Heart left ventricle (tissue), 16 donors: ENCODE measurements at regions not wholly inside any gene's neighbourhood (a gene's known extent, or its start where the extent isn't known, plus 50 kb on each side); places are given as distances from the start of the nearest gene placed in this dataset.

Experiments used
- ATAC-seq, 4 donors: fragments of 200-7000 bp; cut with Tn5 transposase; one replicate each; pipeline ENCODE4 v1.9.1; 2020 to 2022; ENCODE audit warnings: moderate library complexity in 4 of 4, mild to moderate bottlenecking in 3 of 4, moderate number of reproducible peaks in 1 of 4
- DNase-seq, 5 donors: peaks; one replicate each; pipeline ENCODE4 v3.0.0-alpha.2; 2020
- H3K27ac ChIP-seq, 12 donors: fragments of 200-600 bp; sonication (generic) in 4 of 12; one replicate each; pipeline versions ENCODE4 v1.5.0 to v1.8.0; 2016 to 2022; ENCODE audit warnings: mild to moderate bottlenecking in 2 of 12
- H3K27me3 ChIP-seq, 9 donors: fragments of 200-600 bp; sonication (generic) in 2 of 9; one replicate each; pipeline versions ENCODE4 v1.5.1 to v1.8.0; 2016 to 2022; ENCODE audit warnings: mild to moderate bottlenecking in 3 of 9
- H3K36me3 ChIP-seq, 9 donors: fragments of 200-600 bp; sonication (generic) in 2 of 9; one replicate each; pipeline versions ENCODE4 v1.5.0 to v1.8.0; 2018 to 2022; ENCODE audit warnings: mild to moderate bottlenecking in 2 of 9
- H3K4me1 ChIP-seq, 12 donors: fragments of 200-600 bp; sonication (generic) in 4 of 12; one replicate each; pipeline versions ENCODE4 v1.5.0 to v1.8.0; 2016 to 2022; ENCODE audit warnings: mild to moderate bottlenecking in 3 of 12
- H3K4me3 ChIP-seq, 12 donors: fragments of 200-600 bp; sonication (generic) in 4 of 12; one replicate each; pipeline versions ENCODE4 v1.5.0 to v1.8.0; 2017 to 2022; ENCODE audit warnings: mild to moderate bottlenecking in 9 of 12, moderate library complexity in 4 of 12
- H3K9me3 ChIP-seq, 12 donors: fragments of 200-600 bp; sonication (generic) in 4 of 12; one replicate each; pipeline versions ENCODE4 v1.5.0 to v1.8.0; 2016 to 2022; ENCODE audit warnings: mild to moderate bottlenecking in 1 of 12
- CTCF ChIP-seq, 12 donors: fragments of 200-600 bp; sonication (generic) in 4 of 12; IDR thresholded peaks; one replicate each; pipeline versions ENCODE4 v1.5.0 to v1.8.0; 2018 to 2022; ENCODE audit warnings: antibody characterized with exemption in 12 of 12, mild to moderate bottlenecking in 5 of 12
- POLR2A ChIP-seq, 2 donors: fragments of 450-650 bp; IDR thresholded peaks; one replicate each; pipeline ENCODE4 v1.6.1; 2017; ENCODE audit warnings: antibody characterized with exemption in 2 of 2, mild to moderate bottlenecking in 2 of 2, moderate library complexity in 2 of 2
- WGBS, 4 donors: extraction: QIAGEN DNeasy Blood & Tissue Kit in 2 of 4; methylation state at CpG; one replicate each; pipeline versions ENCODE4 v1.1.5 to v1.1.7; 2013 to 2018; 5-methylcytosine and 5-hydroxymethylcytosine counted together
- intact Hi-C, 10 donors: fragments of 100-400 bp; cut with DNase I; formaldehyde crosslinking; loops; one replicate each; pipeline versions ENCODE4 v1.11.1 to v1.14.2; 2022
- donor health status: ischemic (EF 13 %, LVEDD 7.1; RV severe dilation, severe dysfunction).
- donor health status: healthy with polysubstance abuse.
- donor health status: DM: no; HTN: yes; CAD: no.
- donor health status: DM: no; HTN: no; CAD: no.
- donor health status: ischemic (EF 25% LVEDD 6.9; RV normal size, moderate dysfunction).
- donor health status: ischemic (EF 25% LVEDD 5.7; RV mildly dilated, moderate dysfunction).
- donor health status: healthy.
- donor health status: DM: yes; HTN: yes; CAD: no.
- donor health status: ischemic (EF 35%, LVEDD 5.7; RV mildly dilated, moderate dysfunction).
- donor health status: nonischemic (EF 11% LVEDD 7.7; RV severe dilation, severe dysfunction).
- donor health status: DM: yes; HTN: yes; CAD: no.
- donor health status: PGD.
- donor health status: ischemic (EF 29% LVEDD 5.4; RV normal size, mild dysfunction).
- donor health status: nonischemic (EF 23%, LVEDD 6.1; RV moderate dilation, normal function).

GRCh38 chr4:132592850-132593249 lies 556.2 kb upstream of the PCDH10 start:
- ATAC-seq (no peak), DNase-seq (no peak)
- Histone ChIP-seq H3K27ac (no peak overlapping the region), H3K4me3 (no peak overlapping the region), H3K9me3 (no peaks in the 10 kb centered on the region), H3K4me1 (no peaks in the 10 kb centered on the region), H3K27me3 (no peaks in the 10 kb centered on the region), H3K36me3 (no peaks in the 10 kb centered on the region)
- TF ChIP-seq CTCF (IDR thresholded peaks at IDR 0.05) = no peak
- no peak for TF ChIP-seq POLR2A (IDR thresholded peaks at IDR 0.05)
- intact Hi-C loops = no loop called here
- WGBS, 4 donors = 67 to 81% (median 77%) methylated on average over 2 of the region's 2 CpGs

DNA sequence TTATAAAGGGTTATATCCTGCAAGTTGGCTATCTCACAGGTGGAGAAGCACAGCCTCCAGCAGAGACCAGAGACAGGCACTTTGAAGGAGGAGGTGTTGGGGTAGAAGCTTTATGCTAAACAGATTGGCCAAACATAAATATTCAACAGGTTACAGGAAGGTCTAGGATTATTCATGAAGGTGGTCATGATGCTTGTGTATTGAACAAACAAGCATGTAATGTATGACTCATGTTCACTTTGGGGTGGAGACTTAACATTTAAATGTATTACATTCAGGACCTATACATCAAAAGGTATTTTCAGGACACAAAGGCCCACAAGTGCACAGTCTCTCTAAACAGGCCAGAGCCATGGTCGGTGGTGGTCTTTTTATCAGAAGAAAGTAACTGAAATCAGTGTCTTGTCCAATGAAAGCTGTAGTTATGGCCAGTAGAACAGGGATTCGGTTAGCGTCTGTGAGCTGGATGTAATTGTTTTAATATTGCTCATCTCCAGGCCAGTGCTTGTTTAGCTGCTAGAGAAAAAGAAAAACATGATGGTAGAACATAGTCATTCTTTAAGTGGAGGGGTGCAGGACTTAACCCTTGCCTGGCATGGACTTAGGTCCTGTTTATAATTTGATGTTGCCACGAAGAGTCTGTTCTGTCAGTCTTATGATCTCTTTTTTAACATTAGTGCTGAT lies 555.2 kb upstream of the PCDH10 start:
- ATAC-seq (no peak), DNase-seq (no peak)
- Histone ChIP-seq H3K27me3 (no peaks in the 10 kb centered on the region), H3K36me3 (no peaks in the 10 kb centered on the region), H3K27ac (no peak overlapping the region), H3K9me3 (no peaks in the 10 kb centered on the region), H3K4me3 (no peak overlapping the region), H3K4me1 (no peaks in the 10 kb centered on the region)
- no peak for TF ChIP-seq POLR2A (IDR thresholded peaks at IDR 0.05)
- no peak for TF ChIP-seq CTCF (IDR thresholded peaks at IDR 0.05)
- intact Hi-C loops = no loop called here
- WGBS, 4 donors = 56 to 63% (median 60%) methylated on average over 4 of the region's 4 CpGs

GRCh38 chr4:132596186-132596585 lies 552.9 kb upstream of the PCDH10 start:
- DNase-seq (no peak), ATAC-seq (no peak)
- 73 to 90% (median 85%) methylated on average over 1 of the region's 1 CpG for WGBS, 4 donors
- TF ChIP-seq CTCF (IDR thresholded peaks at IDR 0.05) (no peak), POLR2A (IDR thresholded peaks at IDR 0.05) (no peak)
- no peak overlapping the region for H3K27ac ChIP-seq
- H3K4me1 ChIP-seq = no peaks in the 10 kb centered on the region
- no peaks in the 10 kb centered on the region for H3K27me3 ChIP-seq
- H3K9me3 ChIP-seq = no peaks in the 10 kb centered on the region
- intact Hi-C loops = no loop called here
- no peaks in the 10 kb centered on the region for H3K36me3 ChIP-seq
- no peak overlapping the region for H3K4me3 ChIP-seq

DNA sequence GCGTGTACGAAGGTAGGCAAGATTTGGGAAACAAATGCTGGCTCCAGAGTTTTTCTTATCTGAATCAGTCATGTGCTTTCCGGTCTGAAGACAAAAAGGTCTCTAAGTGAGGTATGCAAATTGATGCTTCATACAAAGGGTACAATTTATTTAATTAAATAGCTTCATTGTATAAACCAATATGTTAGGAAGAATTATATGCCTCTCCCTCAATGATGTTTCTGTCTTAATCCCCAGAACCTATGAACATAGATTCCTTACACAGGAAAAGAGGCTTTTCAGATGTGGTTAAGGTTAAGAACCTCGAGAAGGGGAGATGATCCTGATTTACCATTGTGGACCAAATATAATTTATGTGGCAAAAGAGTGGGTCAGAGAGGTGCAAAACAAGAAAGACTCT lies 543.5 kb upstream of the PCDH10 start:
- no peaks in the 10 kb centered on the region for H3K4me1 ChIP-seq
- H3K4me3 ChIP-seq = no peak overlapping the region
- H3K9me3 ChIP-seq = peaks cover 0 to 5% (median 0%) of the 10 kb centered on the region in 12 donors
- 50 to 65% (median 59%) methylated on average over 4 of the region's 4 CpGs for WGBS, 4 donors
- intact Hi-C loops = no loop called here
- no peaks in the 10 kb centered on the region for H3K36me3 ChIP-seq
- no peak for ATAC-seq
- DNase-seq = no peak
- H3K27me3 ChIP-seq = no peaks in the 10 kb centered on the region
- no peak overlapping the region for H3K27ac ChIP-seq
- TF ChIP-seq POLR2A (IDR thresholded peaks at IDR 0.05) (no peak), CTCF (IDR thresholded peaks at IDR 0.05) (no peak)
